ENCODE measurements at regions not wholly inside any gene's neighbourhood (a gene's known extent, or its start where the extent isn't known, plus 50 kb on each side); places are given as distances from the start of the nearest gene placed in this dataset.

- H3K4me3 ChIP-seq (replicated peaks; ENCODE audit: low read depth, low read length) = no peak overlapping the region
- TF ChIP-seq CTCF (IDR thresholded peaks at IDR 0.05; ENCODE audit: low read length, missing control alignments) = no peak
- no peak for DNase-seq (ENCODE audit: low read depth)
Observed at GRCh38 chr1:10900251-10900651, 103.8 kb upstream of the CASZ1 start.

- DNase-seq (ENCODE audit: low read depth) = no peak
- no peak for TF ChIP-seq CTCF (IDR thresholded peaks at IDR 0.05; ENCODE audit: low read length, missing control alignments)
- no peak overlapping the region for H3K4me3 ChIP-seq (replicated peaks; ENCODE audit: low read depth, low read length)
Observed at GRCh38 chr1:10900691-10901090, 104.2 kb upstream of the CASZ1 start.

- DNase-seq (ENCODE audit: low read depth) = no peak
- no peak overlapping the region for H3K4me3 ChIP-seq (replicated peaks; ENCODE audit: low read depth, low read length)
- no peak for TF ChIP-seq CTCF (IDR thresholded peaks at IDR 0.05; ENCODE audit: low read length, missing control alignments)
Observed at GRCh38 chr1:10901091-10901890, 104.8 kb upstream of the CASZ1 start.

- H3K4me3 ChIP-seq (replicated peaks; ENCODE audit: low read depth, low read length) = no peak overlapping the region
- TF ChIP-seq CTCF (IDR thresholded peaks at IDR 0.05; ENCODE audit: low read length, missing control alignments) = no peak
- no peak for DNase-seq (ENCODE audit: low read depth)
Observed at GRCh38 chr1:10901891-10902805, 105.7 kb upstream of the CASZ1 start.

GRCh38 chr1:10903421-10903820 is 107.0 kb upstream of the CASZ1 start:
- no peak overlapping the region for H3K4me3 ChIP-seq (replicated peaks; ENCODE audit: low read depth, low read length)
- TF ChIP-seq CTCF (IDR thresholded peaks at IDR 0.05; ENCODE audit: low read length, missing control alignments) = no peak
- no peak for DNase-seq (ENCODE audit: low read depth)

GRCh38 chr1:10903821-10904220 is 107.4 kb upstream of the CASZ1 start:
- DNase-seq (ENCODE audit: low read depth) = no peak
- no peak overlapping the region for H3K4me3 ChIP-seq (replicated peaks; ENCODE audit: low read depth, low read length)
- TF ChIP-seq CTCF (IDR thresholded peaks at IDR 0.05; ENCODE audit: low read length, missing control alignments) = no peak

Data from fibroblast of pulmonary artery (primary cell).